CD14-positive monocyte (primary cell): ENCODE measurements at regions not wholly inside any gene's neighbourhood (a gene's known extent, or its start where the extent isn't known, plus 50 kb on each side); places are given as distances from the start of the nearest gene placed in this dataset.

Source experiments
- DNase-seq, 3 donors: peaks; one replicate each; pipeline ENCODE4 v3.0.0-alpha.2; 2011 to 2022
- H2AFZ ChIP-seq: 2 replicates; pipeline ENCODE4 v1.6.0; 2012; ENCODE audit warnings: mild to moderate bottlenecking, low read depth, low read length, inconsistent platforms; ENCODE audit not compliant: insufficient read depth, poor library complexity, severe bottlenecking
- H3K27ac ChIP-seq, 2 donors: 1 replicate in 1 of 2; 2 replicates in 1 of 2; pipeline ENCODE4 v1.5.1; 2012 to 2013; ENCODE audit warnings: low read length in 2 of 2, control low read depth in 1 of 2, inconsistent platforms in 1 of 2, low read depth in 1 of 2, mild to moderate bottlenecking in 1 of 2
- H3K27me3 ChIP-seq, 2 donors: one replicate each; pipeline versions ENCODE4 v1.6.0 to v1.6.1; 2011 to 2013; ENCODE audit warnings: low read length in 2 of 2; ENCODE audit not compliant: control insufficient read depth in 2 of 2, insufficient read depth in 2 of 2
- H3K36me3 ChIP-seq, 2 donors: replicated peaks in 1 of 2; 1 replicate in 1 of 2; 2 replicates in 1 of 2; pipeline versions ENCODE4 v1.5.1 to v1.6.1; 2012 to 2013; ENCODE audit warnings: low read length in 2 of 2, control low read depth in 1 of 2, inconsistent platforms in 1 of 2, mild to moderate bottlenecking in 1 of 2; ENCODE audit not compliant: insufficient read depth in 2 of 2, control insufficient read depth in 1 of 2
- H3K4me1 ChIP-seq, 2 donors: 1 replicate in 1 of 2; 2 replicates in 1 of 2; pipeline versions ENCODE4 v1.5.1 to v1.6.1; 2012 to 2013; ENCODE audit warnings: low read length in 2 of 2, control low read depth in 1 of 2, inconsistent platforms in 1 of 2, mild to moderate bottlenecking in 1 of 2, moderate library complexity in 1 of 2; ENCODE audit not compliant: insufficient read depth in 2 of 2, control insufficient read depth in 1 of 2
- H3K4me2 ChIP-seq: replicated peaks from 2 replicates; pipeline ENCODE3; 2012; ENCODE audit warnings: low read length, moderate library complexity, mild to moderate bottlenecking; ENCODE audit not compliant: poor library complexity, severe bottlenecking; ENCODE audit errors: extremely low read depth
- H3K4me3 ChIP-seq, 3 experiments: fragments of 200-600 bp in 1 of 3; sonication (generic) in 1 of 3; replicated peaks in 1 of 3; 1 replicate in 2 of 3; 2 replicates in 1 of 3; pipeline ENCODE4 v1.5.1; 2011 to 2013; ENCODE audit warnings: low read length in 3 of 3, mild to moderate bottlenecking in 3 of 3, control low read depth in 2 of 3, low read depth in 2 of 3, inconsistent platforms in 1 of 3, moderate library complexity in 1 of 3
- H3K79me2 ChIP-seq: 2 replicates; pipeline ENCODE4 v1.6.0; 2012; ENCODE audit warnings: mild to moderate bottlenecking, control low read depth, inconsistent platforms, low read length, moderate library complexity; ENCODE audit not compliant: insufficient read depth
- H3K9ac ChIP-seq: 2 replicates; pipeline ENCODE4 v1.6.0; 2017; ENCODE audit warnings: low read length, mild to moderate bottlenecking; ENCODE audit not compliant: insufficient read depth, poor library complexity, severe bottlenecking
- H3K9me3 ChIP-seq, 2 donors: replicated peaks in 1 of 2; 1 replicate in 1 of 2; 2 replicates in 1 of 2; pipeline versions ENCODE4 v1.5.1 to v1.6.1; 2012 to 2013; ENCODE audit warnings: low read length in 2 of 2, control low read depth in 1 of 2; ENCODE audit not compliant: control insufficient read depth in 1 of 2, insufficient read depth in 1 of 2
- H4K20me1 ChIP-seq: 2 replicates; pipeline ENCODE4 v1.6.0; 2012; ENCODE audit warnings: mild to moderate bottlenecking, low read length, control low read depth, moderate library complexity; ENCODE audit not compliant: insufficient read depth
- H3K27ac Mint-ChIP-seq, 7 donors: one replicate each; pipeline ENCODE4 v1.8.0; 2020; ENCODE audit warnings: mild to moderate bottlenecking in 7 of 7, mixed read lengths in 7 of 7, moderate library complexity in 6 of 7, inconsistent platforms in 2 of 7
- H3K27me3 Mint-ChIP-seq, 3 donors: one replicate each; pipeline ENCODE4 v1.8.0; 2021 to 2022; ENCODE audit warnings: low read depth in 3 of 3, mild to moderate bottlenecking in 3 of 3, mixed read lengths in 3 of 3, moderate library complexity in 3 of 3, inconsistent platforms in 1 of 3
- H3K36me3 Mint-ChIP-seq, 2 donors: one replicate each; pipeline ENCODE4 v1.8.0; 2020; ENCODE audit warnings: mixed read lengths in 2 of 2, inconsistent platforms in 1 of 2, mild to moderate bottlenecking in 1 of 2
- H3K4me1 Mint-ChIP-seq: one replicate; pipeline ENCODE4 v1.8.0; 2020; ENCODE audit warnings: mild to moderate bottlenecking, mixed read lengths
- H3K4me3 Mint-ChIP-seq, 2 donors: one replicate each; pipeline ENCODE4 v1.8.0; 2020; ENCODE audit warnings: mild to moderate bottlenecking in 2 of 2, mixed read lengths in 2 of 2, moderate library complexity in 1 of 2
- H3K9me3 Mint-ChIP-seq, 7 donors: one replicate each; pipeline ENCODE4 v1.8.0; 2020 to 2022; ENCODE audit warnings: mixed read lengths in 7 of 7, mild to moderate bottlenecking in 6 of 7, moderate library complexity in 6 of 7, inconsistent platforms in 2 of 7
- WGBS: methylation state at CpG from one replicate; pipeline ENCODE4 v1.1.5; 2013; ENCODE audit warnings: missing lambda C conversion rate; ENCODE audit not compliant: insufficient coverage; 5-methylcytosine and 5-hydroxymethylcytosine counted together
- intact Hi-C, 2 donors: fragments of 100-400 bp; cut with micrococcal nuclease; formaldehyde crosslinking; loops; one replicate each; pipeline versions ENCODE4 v1.15.0 to v1.15.1; 2023
- TF ChIP-seq, protein P1 (sequence below): fragments of 200-600 bp; IDR thresholded peaks from one replicate; pipeline ENCODE4 v1.8.0; 2022; ENCODE audit warnings: antibody characterized with exemption, mild to moderate bottlenecking

DNA sequence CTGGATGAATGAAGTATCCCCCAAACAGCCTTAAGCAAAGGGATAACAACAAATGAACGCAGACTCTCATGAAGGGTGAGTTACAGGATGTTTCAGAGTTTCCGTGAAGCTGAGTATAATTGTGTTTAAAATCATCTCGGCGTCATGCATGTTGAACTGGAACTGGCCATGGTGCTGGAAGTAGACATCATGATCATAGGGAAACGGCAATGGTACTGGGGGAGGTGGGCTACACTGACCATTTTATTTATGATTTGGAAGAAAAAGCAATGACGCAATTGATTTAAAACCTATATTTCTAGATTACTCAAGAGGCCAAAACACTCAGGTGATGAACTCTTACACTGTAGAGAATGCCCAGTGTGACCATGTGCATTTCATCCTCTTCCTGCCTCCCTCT lies 387.9 kb upstream of the MYT1L start:
- peaks cover 0 to 24% of the 10 kb centered on the region in 2 donors for H3K27me3 ChIP-seq
- no peak overlapping the region for H2AFZ ChIP-seq
- no peaks in the 10 kb centered on the region for H3K36me3 ChIP-seq
- WGBS: 68% methylated on average over 5 of the region's 6 CpGs
- Mint-ChIP-seq H3K36me3 (no peaks in the 10 kb centered on the region), H3K27ac (no peak overlapping the region), H3K9me3 (peaks cover 0 to 8% (median 1%) of the 10 kb centered on the region in 7 donors), H3K4me3 (peak overlapping the region in 1 of 2 donors; percentile 47), H3K27me3 (peaks cover 36 to 60% (median 47%) of the 10 kb centered on the region in 3 donors), H3K4me1 (peaks cover 9% of the 10 kb centered on the region)
- H3K4me2 ChIP-seq: no peak overlapping the region
- no peaks in the 10 kb centered on the region for H4K20me1 ChIP-seq
- H3K27ac ChIP-seq: no peak overlapping the region
- peaks cover 6 to 12% of the 10 kb centered on the region in 2 donors for H3K4me1 ChIP-seq
- no peaks in the 10 kb centered on the region for H3K9me3 ChIP-seq
- H3K79me2 ChIP-seq: no peaks in the 10 kb centered on the region
- H3K9ac ChIP-seq: no peak overlapping the region
- DNase-seq: no peak
- intact Hi-C loops: no loop called here
- no peak overlapping the region for H3K4me3 ChIP-seq
- TF ChIP-seq, protein P1, sequence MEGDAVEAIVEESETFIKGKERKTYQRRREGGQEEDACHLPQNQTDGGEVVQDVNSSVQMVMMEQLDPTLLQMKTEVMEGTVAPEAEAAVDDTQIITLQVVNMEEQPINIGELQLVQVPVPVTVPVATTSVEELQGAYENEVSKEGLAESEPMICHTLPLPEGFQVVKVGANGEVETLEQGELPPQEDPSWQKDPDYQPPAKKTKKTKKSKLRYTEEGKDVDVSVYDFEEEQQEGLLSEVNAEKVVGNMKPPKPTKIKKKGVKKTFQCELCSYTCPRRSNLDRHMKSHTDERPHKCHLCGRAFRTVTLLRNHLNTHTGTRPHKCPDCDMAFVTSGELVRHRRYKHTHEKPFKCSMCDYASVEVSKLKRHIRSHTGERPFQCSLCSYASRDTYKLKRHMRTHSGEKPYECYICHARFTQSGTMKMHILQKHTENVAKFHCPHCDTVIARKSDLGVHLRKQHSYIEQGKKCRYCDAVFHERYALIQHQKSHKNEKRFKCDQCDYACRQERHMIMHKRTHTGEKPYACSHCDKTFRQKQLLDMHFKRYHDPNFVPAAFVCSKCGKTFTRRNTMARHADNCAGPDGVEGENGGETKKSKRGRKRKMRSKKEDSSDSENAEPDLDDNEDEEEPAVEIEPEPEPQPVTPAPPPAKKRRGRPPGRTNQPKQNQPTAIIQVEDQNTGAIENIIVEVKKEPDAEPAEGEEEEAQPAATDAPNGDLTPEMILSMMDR: no peak

DNA sequence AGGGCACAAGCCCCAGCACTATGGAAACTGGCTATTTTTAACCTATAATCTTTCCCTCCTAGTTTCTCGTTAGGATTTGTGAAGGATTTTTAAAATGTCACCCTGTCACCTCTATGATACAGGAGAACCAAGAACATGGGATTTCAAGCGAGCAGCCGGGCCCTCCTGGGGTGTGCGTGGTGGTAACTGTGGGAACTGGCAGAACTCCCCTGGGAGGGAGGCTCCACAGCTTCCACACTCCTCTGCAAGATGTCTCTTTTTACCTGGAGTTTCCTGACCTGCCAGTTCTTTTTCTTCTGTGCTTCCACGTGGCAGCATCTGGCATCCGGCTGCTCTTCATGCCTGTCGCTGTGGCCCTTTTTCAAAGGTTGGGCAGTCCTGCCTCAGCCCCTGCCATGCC lies 386.3 kb upstream of the MYT1L start:
- H3K9me3 ChIP-seq: no peaks in the 10 kb centered on the region
- 77% methylated on average over 4 of the region's 7 CpGs for WGBS
- H3K4me1 Mint-ChIP-seq: peaks cover 19% of the 10 kb centered on the region
- no peak for DNase-seq
- intact Hi-C loops: no loop called here
- H3K9ac ChIP-seq: no peak overlapping the region
- peaks cover 11 to 21% of the 10 kb centered on the region in 2 donors for H3K4me1 ChIP-seq
- H3K27me3 ChIP-seq: peaks cover 2 to 39% of the 10 kb centered on the region in 2 donors
- no peak overlapping the region for H3K27ac ChIP-seq
- no peak overlapping the region for H3K4me3 ChIP-seq
- no peaks in the 10 kb centered on the region for H3K79me2 ChIP-seq
- peaks cover 0 to 10% (median 1%) of the 10 kb centered on the region in 7 donors for H3K9me3 Mint-ChIP-seq
- TF ChIP-seq, protein P1: no peak
- no peaks in the 10 kb centered on the region for H3K36me3 Mint-ChIP-seq
- H3K36me3 ChIP-seq: no peaks in the 10 kb centered on the region
- H3K4me3 Mint-ChIP-seq: peak overlapping the region in 1 of 2 donors; percentile 44
- H4K20me1 ChIP-seq: no peaks in the 10 kb centered on the region
- no peak overlapping the region for H3K4me2 ChIP-seq
- H2AFZ ChIP-seq: no peak overlapping the region
- peaks cover 48 to 75% (median 57%) of the 10 kb centered on the region in 3 donors for H3K27me3 Mint-ChIP-seq
- no peak overlapping the region for H3K27ac Mint-ChIP-seq
